ENCODE measurements at regions not wholly inside any gene's neighbourhood (a gene's known extent, or its start where the extent isn't known, plus 50 kb on each side); places are given as distances from the start of the nearest gene placed in this dataset.
A peak's percentile ranks its signal among the peaks of the same experiment; 100 is the strongest.

- H3K4me3 ChIP-seq = no peak overlapping the region
- no peak overlapping the region for H3K27ac ChIP-seq
- no peaks in the 10 kb centered on the region for H3K9me3 ChIP-seq
- peak in 1 of 3 donors; percentile 43 for DNase-seq
- no peaks in the 10 kb centered on the region for H3K4me1 ChIP-seq
- no peaks in the 10 kb centered on the region for H3K36me3 ChIP-seq
- TF ChIP-seq POLR2A (IDR thresholded peaks at IDR 0.05) (no peak), CTCF (IDR thresholded peaks at IDR 0.05) (no peak)
- no peaks in the 10 kb centered on the region for H3K27me3 ChIP-seq
Observed at GRCh38 chr3:67781871-67782270, 127.5 kb upstream of the SUCLG2 start.

GRCh38 chr3:67781218-67781617 lies 126.8 kb upstream of the SUCLG2 start:
- no peaks in the 10 kb centered on the region for H3K36me3 ChIP-seq
- no peaks in the 10 kb centered on the region for H3K4me1 ChIP-seq
- no peak overlapping the region for H3K4me3 ChIP-seq
- no peak overlapping the region for H3K27ac ChIP-seq
- no peak for DNase-seq
- H3K27me3 ChIP-seq = no peaks in the 10 kb centered on the region
- H3K9me3 ChIP-seq = no peaks in the 10 kb centered on the region
- no peak for TF ChIP-seq POLR2A (IDR thresholded peaks at IDR 0.05)
- TF ChIP-seq CTCF (IDR thresholded peaks at IDR 0.05) = no peak

GRCh38 chr3:67774676-67775075 lies 120.3 kb upstream of the SUCLG2 start:
- H3K4me3 ChIP-seq = no peak overlapping the region
- peak in 1 of 3 donors; percentile 29 for DNase-seq
- no peaks in the 10 kb centered on the region for H3K36me3 ChIP-seq
- H3K27ac ChIP-seq = no peak overlapping the region
- no peaks in the 10 kb centered on the region for H3K27me3 ChIP-seq
- TF ChIP-seq CTCF (IDR thresholded peaks at IDR 0.05) (no peak), POLR2A (IDR thresholded peaks at IDR 0.05) (no peak)
- no peaks in the 10 kb centered on the region for H3K9me3 ChIP-seq
- H3K4me1 ChIP-seq = no peaks in the 10 kb centered on the region

GRCh38 chr3:67765575-67765974 lies 111.2 kb upstream of the SUCLG2 start:
- no peak for DNase-seq
- Histone ChIP-seq H3K27ac (no peak overlapping the region), H3K36me3 (no peaks in the 10 kb centered on the region), H3K9me3 (no peaks in the 10 kb centered on the region), H3K4me3 (no peak overlapping the region), H3K27me3 (no peaks in the 10 kb centered on the region), H3K4me1 (no peaks in the 10 kb centered on the region)
- no peak for TF ChIP-seq POLR2A (IDR thresholded peaks at IDR 0.05)
- TF ChIP-seq CTCF (IDR thresholded peaks at IDR 0.05) = no peak

GRCh38 chr3:67745296-67745695 lies 90.9 kb upstream of the SUCLG2 start:
- H3K27ac ChIP-seq = no peak overlapping the region
- no peaks in the 10 kb centered on the region for H3K9me3 ChIP-seq
- no peaks in the 10 kb centered on the region for H3K36me3 ChIP-seq
- TF ChIP-seq POLR2A (IDR thresholded peaks at IDR 0.05) (no peak), CTCF (IDR thresholded peaks at IDR 0.05) (no peak)
- no peak overlapping the region for H3K4me3 ChIP-seq
- H3K27me3 ChIP-seq = no peaks in the 10 kb centered on the region
- H3K4me1 ChIP-seq = no peaks in the 10 kb centered on the region
- DNase-seq = no peak

GRCh38 chr3:67744699-67745098 lies 90.3 kb upstream of the SUCLG2 start:
- TF ChIP-seq CTCF (IDR thresholded peaks at IDR 0.05) (no peak), POLR2A (IDR thresholded peaks at IDR 0.05) (no peak)
- Histone ChIP-seq H3K9me3 (no peaks in the 10 kb centered on the region), H3K4me1 (no peaks in the 10 kb centered on the region), H3K27ac (no peak overlapping the region), H3K27me3 (no peaks in the 10 kb centered on the region), H3K36me3 (no peaks in the 10 kb centered on the region), H3K4me3 (no peak overlapping the region)
- DNase-seq = no peak

Measured in Peyer's patch (tissue), 4 donors.